MM.1S (cell line): ENCODE measurements at regions not wholly inside any gene's neighbourhood (a gene's known extent, or its start where the extent isn't known, plus 50 kb on each side); places are given as distances from the start of the nearest gene placed in this dataset.

Source experiments
- DNase-seq: peaks from one replicate; pipeline ENCODE4 v3.0.0-alpha.2; 2015
- H2AFZ ChIP-seq: fragments of 300-600 bp; sonication (generic); 2 replicates; pipeline ENCODE4 v1.6.0; 2016; ENCODE audit warnings: antibody characterized with exemption, low read length
- H3F3A ChIP-seq: fragments of 300-600 bp; sonication (generic); 2 replicates; pipeline ENCODE4 v1.6.1; 2016; ENCODE audit warnings: mild to moderate bottlenecking, antibody characterized with exemption, low read length, moderate library complexity, mixed read lengths; ENCODE audit not compliant: insufficient read depth
- H3K27ac ChIP-seq: fragments of 300-600 bp; sonication (generic); 2 replicates; pipeline ENCODE4 v1.5.1; 2016; ENCODE audit warnings: mild to moderate bottlenecking, low read length
- H3K27me3 ChIP-seq: fragments of 300-600 bp; sonication (generic); replicated peaks from 2 replicates; pipeline ENCODE4 v1.6.0; 2016; ENCODE audit warnings: low read length; ENCODE audit not compliant: insufficient read depth
- H3K36me3 ChIP-seq: fragments of 300-600 bp; sonication (generic); replicated peaks from 2 replicates; pipeline ENCODE4 v1.6.1; 2016; ENCODE audit warnings: mild to moderate bottlenecking, low read length, mixed read lengths; ENCODE audit not compliant: insufficient read depth
- H3K4me1 ChIP-seq: fragments of 300-600 bp; sonication (generic); 2 replicates; pipeline ENCODE4 v1.6.1; 2016; ENCODE audit warnings: low read length, mixed read lengths
- H3K4me2 ChIP-seq: fragments of 300-600 bp; sonication (generic); 2 replicates; pipeline ENCODE4 v1.6.0; 2016; ENCODE audit warnings: low read depth, low read length
- H3K4me3 ChIP-seq: fragments of 300-600 bp; sonication (generic); 2 replicates; pipeline ENCODE4 v1.5.1; 2016; ENCODE audit warnings: low read length, mixed read lengths
- H3K79me2 ChIP-seq: fragments of 300-600 bp; sonication (generic); 2 replicates; pipeline ENCODE4 v1.6.1; 2016; ENCODE audit warnings: mixed run types, low read length, mixed read lengths
- H3K9ac ChIP-seq: fragments of 300-600 bp; sonication (generic); 2 replicates; pipeline ENCODE4 v1.6.1; 2016; ENCODE audit warnings: low read length, mixed read lengths
- H3K9me2 ChIP-seq: fragments of 300-600 bp; sonication (generic); replicated peaks from 2 replicates; pipeline ENCODE4 v1.6.1; 2016; ENCODE audit warnings: mild to moderate bottlenecking, low read length, mixed read lengths; ENCODE audit not compliant: insufficient read depth
- H3K9me3 ChIP-seq: fragments of 300-600 bp; sonication (generic); replicated peaks from 2 replicates; pipeline ENCODE4 v1.6.1; 2016; ENCODE audit warnings: mild to moderate bottlenecking, low read length, mixed read lengths; ENCODE audit not compliant: insufficient read depth
- H4K20me1 ChIP-seq: fragments of 300-600 bp; sonication (generic); 2 replicates; pipeline ENCODE4 v1.6.1; 2016; ENCODE audit warnings: mild to moderate bottlenecking, low read length, moderate library complexity, mixed read lengths; ENCODE audit not compliant: insufficient read depth
- EZH2 ChIP-seq: fragments of 300-600 bp; sonication (generic); optimal IDR thresholded peaks from 2 replicates; pipeline ENCODE3; 2017; ENCODE audit warnings: low read depth, mild to moderate bottlenecking, antibody characterized with exemption, low read length, mixed read lengths
- EZH2phosphoT487 ChIP-seq: fragments of 300-600 bp; sonication (generic); IDR thresholded peaks from 2 replicates; pipeline ENCODE4 v1.6.1; 2018; ENCODE audit warnings: antibody characterized with exemption, low read length
- TF ChIP-seq, protein P1 (sequence below): fragments of 300-600 bp; sonication (generic); IDR thresholded peaks from 2 replicates; pipeline ENCODE4 v1.5.1; 2016; ENCODE audit warnings: antibody characterized with exemption, low read length, mixed read lengths

- Histone ChIP-seq H3K36me3 (no peaks in the 10 kb centered on the region), H3K27me3 (no peaks in the 10 kb centered on the region), H3K9me3 (no peaks in the 10 kb centered on the region), H3K4me1 (no peaks in the 10 kb centered on the region), H3K4me2 (no peak overlapping the region), H2AFZ (no peak overlapping the region), H3F3A (no peaks in the 10 kb centered on the region), H3K4me3 (no peak overlapping the region), H3K27ac (no peak overlapping the region), H3K79me2 (no peaks in the 10 kb centered on the region), H4K20me1 (no peaks in the 10 kb centered on the region), H3K9me2 (no peaks in the 10 kb centered on the region), H3K9ac (no peak overlapping the region)
- DNase-seq, result no peak
- TF ChIP-seq EZH2phosphoT487, result no peak
- no peak for TF ChIP-seq EZH2
- TF ChIP-seq, protein P1, sequence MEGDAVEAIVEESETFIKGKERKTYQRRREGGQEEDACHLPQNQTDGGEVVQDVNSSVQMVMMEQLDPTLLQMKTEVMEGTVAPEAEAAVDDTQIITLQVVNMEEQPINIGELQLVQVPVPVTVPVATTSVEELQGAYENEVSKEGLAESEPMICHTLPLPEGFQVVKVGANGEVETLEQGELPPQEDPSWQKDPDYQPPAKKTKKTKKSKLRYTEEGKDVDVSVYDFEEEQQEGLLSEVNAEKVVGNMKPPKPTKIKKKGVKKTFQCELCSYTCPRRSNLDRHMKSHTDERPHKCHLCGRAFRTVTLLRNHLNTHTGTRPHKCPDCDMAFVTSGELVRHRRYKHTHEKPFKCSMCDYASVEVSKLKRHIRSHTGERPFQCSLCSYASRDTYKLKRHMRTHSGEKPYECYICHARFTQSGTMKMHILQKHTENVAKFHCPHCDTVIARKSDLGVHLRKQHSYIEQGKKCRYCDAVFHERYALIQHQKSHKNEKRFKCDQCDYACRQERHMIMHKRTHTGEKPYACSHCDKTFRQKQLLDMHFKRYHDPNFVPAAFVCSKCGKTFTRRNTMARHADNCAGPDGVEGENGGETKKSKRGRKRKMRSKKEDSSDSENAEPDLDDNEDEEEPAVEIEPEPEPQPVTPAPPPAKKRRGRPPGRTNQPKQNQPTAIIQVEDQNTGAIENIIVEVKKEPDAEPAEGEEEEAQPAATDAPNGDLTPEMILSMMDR, result no peak
Observed at GRCh38 chr18:38951633-38952032, 1386.0 kb upstream of the CELF4 start.

GRCh38 chr18:38948436-38948835 lies 1382.8 kb upstream of the CELF4 start:
- Histone ChIP-seq H3F3A (no peaks in the 10 kb centered on the region), H3K9me3 (0 out of 2 replicates have a peak, but pooled peaks cover 3% of the 10 kb centered on the region), H3K79me2 (no peaks in the 10 kb centered on the region), H3K4me2 (no peak overlapping the region), H3K27ac (no peak overlapping the region), H3K9me2 (no peaks in the 10 kb centered on the region), H3K27me3 (0 out of 2 replicates have a peak, but pooled peaks cover 3% of the 10 kb centered on the region), H4K20me1 (no peaks in the 10 kb centered on the region), H3K4me3 (no peak overlapping the region), H2AFZ (no peak overlapping the region), H3K4me1 (no peaks in the 10 kb centered on the region), H3K36me3 (no peaks in the 10 kb centered on the region), H3K9ac (no peak overlapping the region)
- TF ChIP-seq EZH2phosphoT487 (no peak), EZH2 (no peak)
- TF ChIP-seq, protein P1, result no peak
- DNase-seq, result no peak

DNA sequence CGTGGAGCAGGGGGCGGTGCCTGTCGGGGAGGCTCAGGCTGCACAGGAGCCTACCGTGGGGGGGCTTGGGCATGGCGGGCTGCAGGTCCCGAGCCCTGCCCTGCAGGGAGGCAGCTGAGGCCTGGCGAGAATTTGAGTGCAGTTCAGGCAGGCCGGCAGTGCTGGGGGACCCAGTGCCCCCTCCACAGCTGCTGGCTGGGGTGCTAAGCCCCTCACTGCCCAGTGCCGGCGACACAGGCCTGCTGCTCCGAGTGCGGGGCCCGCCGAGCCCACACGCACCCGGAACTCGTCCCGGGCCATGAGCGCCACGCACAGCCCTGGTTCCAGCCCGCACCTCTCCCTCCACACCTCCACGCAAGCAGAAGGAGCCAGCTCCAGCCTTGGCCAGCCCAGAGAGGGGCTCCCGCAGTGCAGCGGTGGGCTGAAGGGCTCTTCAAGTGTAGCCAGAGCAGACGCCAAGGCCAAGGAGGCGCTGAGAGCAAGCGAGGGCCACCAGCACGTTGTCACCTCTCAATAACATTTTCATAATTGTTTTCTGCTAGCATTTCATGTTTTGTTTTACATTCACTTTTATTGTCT lies 1378.9 kb upstream of the CELF4 start:
- Histone ChIP-seq H2AFZ (no peak overlapping the region), H3K36me3 (no peaks in the 10 kb centered on the region), H3K27me3 (peaks cover 35% of the 10 kb centered on the region), H3K4me1 (peaks cover 11% of the 10 kb centered on the region), H3K27ac (no peak overlapping the region), H3K4me3 (no peak overlapping the region), H4K20me1 (no peaks in the 10 kb centered on the region), H3K9me2 (no peaks in the 10 kb centered on the region), H3K9me3 (0 out of 2 replicates have a peak, but pooled peaks cover 3% of the 10 kb centered on the region), H3K9ac (no peak overlapping the region), H3F3A (peaks cover 5% of the 10 kb centered on the region), H3K79me2 (no peaks in the 10 kb centered on the region), H3K4me2 (no peak overlapping the region)
- TF ChIP-seq, protein P1, result no peak
- DNase-seq, result no peak
